ENCODE measurements at regions not wholly inside any gene's neighbourhood (a gene's known extent, or its start where the extent isn't known, plus 50 kb on each side); places are given as distances from the start of the nearest gene placed in this dataset.

DNA sequence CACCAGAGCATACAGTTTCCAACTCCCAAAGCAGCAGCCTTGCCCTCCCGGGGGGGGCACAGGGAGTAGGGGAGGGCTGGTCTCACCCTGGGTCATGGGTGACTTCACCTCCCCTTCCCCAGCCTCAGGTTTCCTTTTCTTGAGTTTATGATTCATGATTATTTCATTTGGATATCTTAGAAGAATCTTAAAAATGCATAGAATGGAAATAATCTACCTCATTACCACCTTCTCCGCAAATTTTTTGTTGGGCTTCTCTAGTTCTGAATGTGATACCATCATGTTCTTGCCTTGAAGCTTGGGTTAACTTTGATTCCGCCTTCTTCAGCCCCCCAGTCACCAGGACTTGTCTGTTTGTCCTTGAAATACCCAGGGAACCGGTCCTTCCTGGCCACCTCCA is 148.8 kb upstream of the ROPN1 start:
- TF ChIP-seq, protein P1, sequence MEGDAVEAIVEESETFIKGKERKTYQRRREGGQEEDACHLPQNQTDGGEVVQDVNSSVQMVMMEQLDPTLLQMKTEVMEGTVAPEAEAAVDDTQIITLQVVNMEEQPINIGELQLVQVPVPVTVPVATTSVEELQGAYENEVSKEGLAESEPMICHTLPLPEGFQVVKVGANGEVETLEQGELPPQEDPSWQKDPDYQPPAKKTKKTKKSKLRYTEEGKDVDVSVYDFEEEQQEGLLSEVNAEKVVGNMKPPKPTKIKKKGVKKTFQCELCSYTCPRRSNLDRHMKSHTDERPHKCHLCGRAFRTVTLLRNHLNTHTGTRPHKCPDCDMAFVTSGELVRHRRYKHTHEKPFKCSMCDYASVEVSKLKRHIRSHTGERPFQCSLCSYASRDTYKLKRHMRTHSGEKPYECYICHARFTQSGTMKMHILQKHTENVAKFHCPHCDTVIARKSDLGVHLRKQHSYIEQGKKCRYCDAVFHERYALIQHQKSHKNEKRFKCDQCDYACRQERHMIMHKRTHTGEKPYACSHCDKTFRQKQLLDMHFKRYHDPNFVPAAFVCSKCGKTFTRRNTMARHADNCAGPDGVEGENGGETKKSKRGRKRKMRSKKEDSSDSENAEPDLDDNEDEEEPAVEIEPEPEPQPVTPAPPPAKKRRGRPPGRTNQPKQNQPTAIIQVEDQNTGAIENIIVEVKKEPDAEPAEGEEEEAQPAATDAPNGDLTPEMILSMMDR (conservative IDR thresholded peaks at IDR 0.05), result no peak
- no peak for TF ChIP-seq ZFX (IDR thresholded peaks at IDR 0.05)
- no peak overlapping the region for H3K27ac ChIP-seq

- TF ChIP-seq, protein P1 (conservative IDR thresholded peaks at IDR 0.05), result no peak
- TF ChIP-seq ZFX (IDR thresholded peaks at IDR 0.05), result no peak
- H3K27ac ChIP-seq, result no peak overlapping the region
These were observed 150.6 kb upstream of the ROPN1 start for GRCh38 chr3:124142389-124142970.

- no peak for TF ChIP-seq ZFX (IDR thresholded peaks at IDR 0.05)
- TF ChIP-seq, protein P1 (conservative IDR thresholded peaks at IDR 0.05), result no peak
- H3K27ac ChIP-seq, result no peak overlapping the region
These were observed 151.1 kb upstream of the ROPN1 start for GRCh38 chr3:124143047-124143446.

DNA sequence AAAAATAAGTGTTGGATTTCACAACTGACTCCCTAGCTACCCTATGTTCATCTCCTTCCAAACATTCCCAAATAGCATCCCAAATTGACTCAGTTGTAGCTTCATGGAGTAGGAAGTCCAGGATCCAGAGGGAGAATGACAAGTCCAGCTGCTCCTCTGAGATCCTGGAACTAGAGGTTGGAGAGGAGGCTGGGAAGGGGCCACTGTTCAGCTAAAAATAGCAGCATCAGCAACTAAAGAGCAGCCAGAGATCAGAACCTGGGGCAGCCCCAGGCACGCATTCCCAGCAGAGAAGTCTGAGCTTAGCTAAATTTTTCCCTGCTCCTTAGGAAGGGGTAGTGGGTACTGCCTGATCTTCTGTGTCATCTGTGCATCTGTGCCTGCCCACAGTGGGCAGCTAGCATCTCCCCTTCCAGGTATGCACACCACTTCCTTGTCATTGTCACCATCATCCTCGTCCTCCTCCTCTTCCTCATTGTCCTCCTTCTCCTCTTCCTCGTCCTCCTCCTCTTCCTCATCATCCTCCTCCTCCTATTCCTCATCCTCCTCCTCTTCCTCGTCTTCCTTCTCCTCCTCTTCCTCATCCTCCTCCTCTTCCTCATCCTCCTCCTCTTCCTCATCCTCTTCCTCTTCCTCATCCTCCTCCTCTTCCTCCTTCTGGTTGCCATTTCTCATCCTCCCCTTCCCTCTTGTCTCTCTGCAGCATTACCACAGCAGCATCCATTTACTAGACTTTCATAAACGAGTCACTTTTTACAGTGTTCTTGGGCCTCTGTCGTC is 152.3 kb upstream of the ROPN1 start:
- no peak overlapping the region for H3K27ac ChIP-seq
- no peak for TF ChIP-seq ZFX (IDR thresholded peaks at IDR 0.05)
- TF ChIP-seq, protein P1 (conservative IDR thresholded peaks at IDR 0.05), result no peak

DNA sequence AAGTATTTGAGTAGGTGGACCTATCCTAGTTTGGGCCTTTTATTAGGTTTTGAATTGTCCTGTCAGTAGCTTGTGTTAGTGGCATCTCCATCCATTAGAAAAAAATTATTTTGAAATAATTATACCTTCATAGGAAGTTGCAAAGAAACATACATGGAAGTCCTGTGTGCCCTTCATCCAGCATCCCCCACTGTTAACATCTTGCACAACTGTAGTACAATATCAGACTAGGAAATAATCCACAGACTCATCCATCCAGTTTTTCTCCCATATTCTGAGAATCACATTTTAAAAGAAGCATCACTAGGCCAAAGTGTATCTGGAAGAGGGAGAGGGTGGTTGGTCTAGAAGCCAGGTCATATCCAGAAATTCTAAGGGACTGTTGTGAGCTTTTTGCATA is 155.5 kb upstream of the ROPN1 start:
- no peak overlapping the region for H3K27ac ChIP-seq
- TF ChIP-seq, protein P1 (conservative IDR thresholded peaks at IDR 0.05), result no peak
- TF ChIP-seq ZFX (IDR thresholded peaks at IDR 0.05), result no peak

DNA sequence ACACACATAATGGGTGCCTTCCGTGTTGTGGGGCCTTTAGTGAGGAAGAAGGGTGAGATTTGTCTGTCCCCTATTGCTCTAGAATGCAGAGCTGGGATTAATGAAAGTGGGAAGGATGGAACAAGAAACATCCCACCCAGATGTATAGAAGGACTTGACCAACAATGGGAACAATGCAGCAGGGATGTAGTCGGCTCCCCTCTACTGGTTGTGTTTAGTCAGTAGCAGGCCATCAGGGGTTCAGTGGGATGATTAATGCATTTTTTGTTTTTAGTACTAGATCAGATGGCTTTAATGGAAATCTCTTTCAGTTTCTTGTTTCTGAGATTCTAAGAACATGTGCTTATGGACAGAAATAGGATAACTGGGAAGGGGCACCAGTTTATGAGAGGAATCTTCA is 156.0 kb upstream of the ROPN1 start:
- no peak overlapping the region for H3K27ac ChIP-seq
- TF ChIP-seq ZFX (IDR thresholded peaks at IDR 0.05), result no peak
- TF ChIP-seq, protein P1 (conservative IDR thresholded peaks at IDR 0.05), result no peak

DNA sequence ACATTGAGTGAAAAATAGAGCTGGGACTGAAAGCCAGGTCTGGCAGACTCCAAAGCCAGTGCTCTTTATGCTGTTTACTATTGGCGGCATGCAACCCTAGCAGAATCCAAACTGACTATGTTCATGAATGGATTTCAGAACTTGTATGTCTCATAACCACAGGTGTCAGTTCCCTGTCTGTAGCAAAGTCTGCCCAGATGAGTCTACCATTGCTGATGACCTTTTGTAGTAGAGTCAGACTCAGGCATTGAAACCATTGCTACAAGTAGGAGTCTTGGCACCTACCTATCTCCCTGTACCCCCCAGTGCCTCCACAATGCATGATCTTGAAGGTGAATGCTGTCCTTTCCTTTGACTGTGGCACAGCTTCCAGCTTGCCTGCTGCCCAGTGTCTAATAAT is 157.2 kb upstream of the ROPN1 start:
- TF ChIP-seq ZFX (IDR thresholded peaks at IDR 0.05), result no peak
- TF ChIP-seq, protein P1 (conservative IDR thresholded peaks at IDR 0.05), result no peak
- no peak overlapping the region for H3K27ac ChIP-seq
